ENCODE measurements at regions not wholly inside any gene's neighbourhood (a gene's known extent, or its start where the extent isn't known, plus 50 kb on each side); places are given as distances from the start of the nearest gene placed in this dataset.

- no peaks in the 10 kb centered on the region for H3K36me3 ChIP-seq
- no peak overlapping the region for H3K27ac ChIP-seq
- DNase-seq (ENCODE audit: low spot score) (no peak), ATAC-seq (ENCODE audit: insufficient number of reproducible peaks, low FRiP score, low read depth) (no peak)
- no peaks in the 10 kb centered on the region for H3K9me3 ChIP-seq
- no peak overlapping the region for H3K4me3 ChIP-seq
- no peaks in the 10 kb centered on the region for H3K27me3 ChIP-seq (replicated peaks; ENCODE audit: insufficient read depth)
- H3K4me1 ChIP-seq (ENCODE audit: control insufficient read depth in 1 of 2, low read depth in 2 of 2): no peaks in the 10 kb centered on the region
- TF ChIP-seq CTCF (IDR thresholded peaks at IDR 0.05): no peak
These were observed 62.8 kb upstream of the MYL10 start for GRCh38 chr7:101691822-101692384.

- TF ChIP-seq CTCF (IDR thresholded peaks at IDR 0.05): no peak
- no peak for ATAC-seq (ENCODE audit: insufficient number of reproducible peaks, low FRiP score, low read depth)
- no peaks in the 10 kb centered on the region for H3K4me1 ChIP-seq (ENCODE audit: control insufficient read depth in 1 of 2, low read depth in 2 of 2)
- no peaks in the 10 kb centered on the region for H3K27me3 ChIP-seq (replicated peaks; ENCODE audit: insufficient read depth)
- no peak overlapping the region for H3K27ac ChIP-seq
- H3K9me3 ChIP-seq: no peaks in the 10 kb centered on the region
- no peak for DNase-seq (ENCODE audit: low spot score)
- H3K36me3 ChIP-seq: no peaks in the 10 kb centered on the region
- no peak overlapping the region for H3K4me3 ChIP-seq
These were observed 64.5 kb upstream of the MYL10 start for GRCh38 chr7:101693498-101694091.

GRCh38 chr7:101698964-101699363 is 69.9 kb upstream of the MYL10 start:
- DNase-seq (ENCODE audit: low spot score): no peak
- TF ChIP-seq CTCF (IDR thresholded peaks at IDR 0.05): no peak
- H3K9me3 ChIP-seq: no peaks in the 10 kb centered on the region
- H3K27ac ChIP-seq: no peak overlapping the region
- no peak overlapping the region for H3K4me3 ChIP-seq
- no peaks in the 10 kb centered on the region for H3K27me3 ChIP-seq (replicated peaks; ENCODE audit: insufficient read depth)
- no peak for ATAC-seq (ENCODE audit: insufficient number of reproducible peaks, low FRiP score, low read depth)
- no peaks in the 10 kb centered on the region for H3K36me3 ChIP-seq
- H3K4me1 ChIP-seq (ENCODE audit: control insufficient read depth in 1 of 2, low read depth in 2 of 2): no peaks in the 10 kb centered on the region

- Histone ChIP-seq H3K4me1 (ENCODE audit: control insufficient read depth in 1 of 2, low read depth in 2 of 2) (no peaks in the 10 kb centered on the region), H3K27me3 (replicated peaks; ENCODE audit: insufficient read depth) (no peaks in the 10 kb centered on the region), H3K27ac (no peak overlapping the region), H3K9me3 (no peaks in the 10 kb centered on the region), H3K36me3 (no peaks in the 10 kb centered on the region), H3K4me3 (no peak overlapping the region)
- DNase-seq (ENCODE audit: low spot score): no peak
- ATAC-seq (ENCODE audit: insufficient number of reproducible peaks, low FRiP score, low read depth): no peak
- TF ChIP-seq CTCF (IDR thresholded peaks at IDR 0.05): no peak
These were observed 70.3 kb upstream of the MYL10 start for GRCh38 chr7:101699399-101699798.

- TF ChIP-seq CTCF (IDR thresholded peaks at IDR 0.05): no peak
- Histone ChIP-seq H3K27me3 (replicated peaks; ENCODE audit: insufficient read depth) (no peaks in the 10 kb centered on the region), H3K36me3 (no peaks in the 10 kb centered on the region), H3K27ac (no peak overlapping the region), H3K4me1 (ENCODE audit: control insufficient read depth in 1 of 2, low read depth in 2 of 2) (no peaks in the 10 kb centered on the region), H3K4me3 (no peak overlapping the region), H3K9me3 (no peaks in the 10 kb centered on the region)
- no peak for DNase-seq (ENCODE audit: low spot score)
- no peak for ATAC-seq (ENCODE audit: insufficient number of reproducible peaks, low FRiP score, low read depth)
These were observed 71.1 kb upstream of the MYL10 start for GRCh38 chr7:101699881-101700823.
